H9 (cell line): ENCODE measurements at regions not wholly inside any gene's neighbourhood (a gene's known extent, or its start where the extent isn't known, plus 50 kb on each side); places are given as distances from the start of the nearest gene placed in this dataset.

Experiments
- DNase-seq: peaks from one replicate; pipeline ENCODE4 v3.0.0-alpha.2; 2017
- H2AFZ ChIP-seq: one replicate; pipeline ENCODE4 v1.6.1; 2013; ENCODE audit warnings: mild to moderate bottlenecking, low read length, control low read depth, moderate library complexity
- H2AK5ac ChIP-seq: 2 replicates; pipeline ENCODE4 v1.6.1; 2013; ENCODE audit warnings: low read length, control low read depth, mixed read lengths; ENCODE audit not compliant: insufficient read length
- H2BK120ac ChIP-seq: one replicate; pipeline ENCODE4 v1.6.1; 2013; ENCODE audit warnings: low read depth, mild to moderate bottlenecking, low read length, control low read depth, inconsistent platforms; ENCODE audit not compliant: poor library complexity, severe bottlenecking
- H2BK12ac ChIP-seq: 2 replicates; pipeline ENCODE4 v1.6.1; 2013; ENCODE audit warnings: low read length, control low read depth, mixed read lengths, low read depth; ENCODE audit not compliant: insufficient read length
- H2BK15ac ChIP-seq: 2 replicates; pipeline ENCODE4 v1.6.1; 2013; ENCODE audit warnings: low read depth, low read length, control low read depth
- H2BK20ac ChIP-seq: one replicate; pipeline ENCODE4 v1.6.1; 2013; ENCODE audit warnings: low read depth, mild to moderate bottlenecking, low read length, control low read depth, inconsistent platforms; ENCODE audit not compliant: poor library complexity, severe bottlenecking
- H2BK5ac ChIP-seq: 2 replicates; pipeline ENCODE4 v1.6.1; 2013; ENCODE audit warnings: low read length, control low read depth, mixed read lengths; ENCODE audit not compliant: insufficient read length
- H3K14ac ChIP-seq: 2 replicates; pipeline ENCODE4 v1.6.1; 2013; ENCODE audit warnings: low read length, control low read depth; ENCODE audit not compliant: insufficient read depth
- H3K18ac ChIP-seq: 2 replicates; pipeline ENCODE4 v1.6.1; 2013; ENCODE audit warnings: low read depth, mild to moderate bottlenecking, mixed read lengths, low read length, control low read depth; ENCODE audit not compliant: insufficient read length
- H3K23ac ChIP-seq: 2 replicates; pipeline ENCODE4 v1.6.1; 2013; ENCODE audit warnings: low read length, control low read depth, mixed read lengths, low read depth; ENCODE audit not compliant: insufficient read length
- H3K23me2 ChIP-seq: 2 replicates; pipeline ENCODE4 v1.6.1; 2013; ENCODE audit warnings: low read depth, mild to moderate bottlenecking, mixed read lengths, low read length, control low read depth; ENCODE audit not compliant: insufficient read length, poor library complexity, severe bottlenecking
- H3K27ac ChIP-seq: 2 replicates; pipeline ENCODE4 v1.5.1; 2013; ENCODE audit warnings: low read length, control low read depth, mixed read lengths, low read depth; ENCODE audit not compliant: insufficient read length
- H3K27me3 ChIP-seq: 2 replicates; pipeline ENCODE4 v1.6.1; 2013; ENCODE audit warnings: low read length, control low read depth, inconsistent platforms; ENCODE audit not compliant: insufficient read depth
- H3K4ac ChIP-seq: 2 replicates; pipeline ENCODE4 v1.6.1; 2013; ENCODE audit warnings: low read depth, mild to moderate bottlenecking, control low read depth, inconsistent platforms, low read length, moderate library complexity
- H3K4me1 ChIP-seq: 2 replicates; pipeline ENCODE4 v1.6.1; 2013; ENCODE audit warnings: low read length, control low read depth, inconsistent platforms; ENCODE audit not compliant: insufficient read depth
- H3K4me2 ChIP-seq: 2 replicates; pipeline ENCODE4 v1.6.1; 2013; ENCODE audit warnings: low read length, control low read depth, mixed read lengths; ENCODE audit not compliant: insufficient read length, insufficient read depth
- H3K56ac ChIP-seq: 2 replicates; pipeline ENCODE4 v1.6.1; 2013; ENCODE audit warnings: low read depth, mild to moderate bottlenecking, mixed read lengths, low read length, control low read depth; ENCODE audit not compliant: insufficient read length
- H3K79me1 ChIP-seq: 2 replicates; pipeline ENCODE4 v1.6.1; 2013; ENCODE audit warnings: low read depth, mild to moderate bottlenecking, moderate library complexity, low read length, control low read depth, inconsistent platforms; ENCODE audit not compliant: insufficient read depth, poor library complexity, severe bottlenecking
- H3K79me2 ChIP-seq: 2 replicates; pipeline ENCODE4 v1.6.1; 2013; ENCODE audit warnings: low read length, control low read depth, inconsistent platforms; ENCODE audit not compliant: insufficient read depth
- H3K9ac ChIP-seq: 2 replicates; pipeline ENCODE4 v1.6.1; 2013; ENCODE audit warnings: low read length, control low read depth, mixed read lengths; ENCODE audit not compliant: insufficient read length; ENCODE audit errors: extremely low read depth
- H3K9me3 ChIP-seq: one replicate; pipeline ENCODE4 v1.6.1; 2013; ENCODE audit warnings: low read depth, low read length, inconsistent platforms; ENCODE audit not compliant: control insufficient read depth
- H3T11ph ChIP-seq: one replicate; pipeline ENCODE4 v1.6.1; 2013; ENCODE audit warnings: mild to moderate bottlenecking, low read length, control low read depth, inconsistent platforms
- H4K20me1 ChIP-seq: one replicate; pipeline ENCODE4 v1.6.1; 2013; ENCODE audit not compliant: control insufficient read depth, insufficient read length, insufficient read depth
- H4K5ac ChIP-seq: 2 replicates; pipeline ENCODE4 v1.6.1; 2013; ENCODE audit warnings: low read depth, mild to moderate bottlenecking, mixed read lengths, low read length, control low read depth; ENCODE audit not compliant: insufficient read length
- H4K8ac ChIP-seq: replicated peaks from 2 replicates; pipeline ENCODE4 v1.6.1; 2013; ENCODE audit warnings: low read length, control low read depth, mixed read lengths, low read depth; ENCODE audit not compliant: insufficient read length
- H4K91ac ChIP-seq: 2 replicates; pipeline ENCODE4 v1.6.1; 2013; ENCODE audit warnings: low read depth, mild to moderate bottlenecking, moderate library complexity, mixed read lengths, low read length, control low read depth; ENCODE audit not compliant: insufficient read length
- H3K27ac Mint-ChIP-seq, 3 experiments: 2 replicates in 2 of 3; 3 replicates in 1 of 3; pipeline ENCODE4 v1.8.0; 2020 to 2021; ENCODE audit warnings: mixed read lengths in 3 of 3, mild to moderate bottlenecking in 1 of 3, moderate library complexity in 1 of 3
- H3K27me3 Mint-ChIP-seq: 2 replicates; pipeline ENCODE4 v1.8.0; 2021; ENCODE audit warnings: low read depth, mild to moderate bottlenecking, moderate library complexity, mixed read lengths
- H3K36me3 Mint-ChIP-seq, 3 experiments: 2 replicates in 2 of 3; 3 replicates in 1 of 3; pipeline ENCODE4 v1.8.0; 2020 to 2021; ENCODE audit warnings: low read depth in 3 of 3, mixed read lengths in 3 of 3; ENCODE audit not compliant: insufficient read depth in 1 of 3
- H3K4me1 Mint-ChIP-seq, 2 experiments: 2 replicates each; pipeline ENCODE4 v1.8.0; 2020; ENCODE audit warnings: mixed read lengths in 2 of 2
- H3K4me3 Mint-ChIP-seq, 2 experiments: 2 replicates in 1 of 2; 3 replicates in 1 of 2; pipeline ENCODE4 v1.8.0; 2020 to 2021; ENCODE audit warnings: mild to moderate bottlenecking in 2 of 2, mixed read lengths in 2 of 2, moderate library complexity in 1 of 2
- H3K9me3 Mint-ChIP-seq, 2 experiments: 2 replicates in 1 of 2; 3 replicates in 1 of 2; pipeline ENCODE4 v1.8.0; 2020; ENCODE audit warnings: mild to moderate bottlenecking in 2 of 2, mixed read lengths in 2 of 2, moderate library complexity in 1 of 2
- WGBS: extraction: QIAGEN DNeasy Blood & Tissue Kit; methylation state at CpG from one replicate; pipeline ENCODE4 v1.1.7; 2013; ENCODE audit warnings: missing lambda C conversion rate, low lambda C conversion rate, mixed read lengths; ENCODE audit not compliant: insufficient read length; ENCODE audit errors: extremely low coverage; 5-methylcytosine and 5-hydroxymethylcytosine counted together
- TF ChIP-seq, protein P1 (sequence below): fragments of 200-600 bp; sonication (generic); conservative IDR thresholded peaks from 3 replicates; pipeline ENCODE4 v1.8.0; 2021; ENCODE audit warnings: antibody characterized with exemption, mild to moderate bottlenecking

DNA sequence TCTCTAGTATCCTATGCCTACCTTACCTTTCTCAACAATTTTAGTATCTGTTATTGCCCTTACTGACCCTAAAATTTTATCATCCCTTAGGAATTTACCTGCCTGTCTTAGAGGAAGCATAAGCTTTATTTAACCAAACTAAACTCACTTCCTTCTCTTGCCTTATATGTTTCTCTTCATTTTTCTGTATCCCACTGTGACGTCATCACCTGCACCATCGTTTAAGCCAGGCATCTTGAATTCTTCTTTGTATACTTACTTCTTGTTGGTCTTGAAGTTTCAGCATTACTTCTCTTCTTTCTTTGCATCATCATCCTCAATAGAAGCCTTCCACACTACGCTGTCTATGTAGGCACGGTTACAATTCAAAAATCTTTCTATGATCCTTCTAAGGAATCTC is 231.0 kb upstream of the SMIM30 start:
- H3K9me3 ChIP-seq = no peaks in the 10 kb centered on the region
- no peak overlapping the region for H3K4ac ChIP-seq
- no peaks in the 10 kb centered on the region for H3K23me2 ChIP-seq
- H2BK12ac ChIP-seq = no peak overlapping the region
- no peak for DNase-seq
- H3K27me3 ChIP-seq = no peaks in the 10 kb centered on the region
- H2BK120ac ChIP-seq = no peak overlapping the region
- H2BK5ac ChIP-seq = no peak overlapping the region
- H4K5ac ChIP-seq = no peak overlapping the region
- H3K14ac ChIP-seq = no peak overlapping the region
- WGBS = no CpG with 5 or more reads among the region's 4 CpGs
- H3K4me1 ChIP-seq = no peaks in the 10 kb centered on the region
- no peak overlapping the region for H3K27ac ChIP-seq
- H3K4me1 Mint-ChIP-seq = no peaks in the 10 kb centered on the region
- H3K36me3 Mint-ChIP-seq = no peaks in the 10 kb centered on the region
- H3K27ac Mint-ChIP-seq = no peak overlapping the region
- no peak overlapping the region for H2AK5ac ChIP-seq
- no peak overlapping the region for H4K8ac ChIP-seq
- no peaks in the 10 kb centered on the region for H3K79me2 ChIP-seq
- no peak overlapping the region for H2BK20ac ChIP-seq
- H4K91ac ChIP-seq = no peak overlapping the region
- H3K23ac ChIP-seq = no peak overlapping the region
- no peaks in the 10 kb centered on the region for H4K20me1 ChIP-seq
- no peaks in the 10 kb centered on the region for H3K79me1 ChIP-seq
- no peak overlapping the region for H3K56ac ChIP-seq
- no peaks in the 10 kb centered on the region for H3K9me3 Mint-ChIP-seq
- H3K4me2 ChIP-seq = no peak overlapping the region
- H3K27me3 Mint-ChIP-seq = peaks cover 34% of the 10 kb centered on the region
- H3T11ph ChIP-seq = no peak overlapping the region
- no peak overlapping the region for H3K9ac ChIP-seq
- no peak overlapping the region for H3K18ac ChIP-seq
- no peak overlapping the region for H2AFZ ChIP-seq
- no peak overlapping the region for H3K4me3 Mint-ChIP-seq
- no peak overlapping the region for H2BK15ac ChIP-seq
- TF ChIP-seq, protein P1, sequence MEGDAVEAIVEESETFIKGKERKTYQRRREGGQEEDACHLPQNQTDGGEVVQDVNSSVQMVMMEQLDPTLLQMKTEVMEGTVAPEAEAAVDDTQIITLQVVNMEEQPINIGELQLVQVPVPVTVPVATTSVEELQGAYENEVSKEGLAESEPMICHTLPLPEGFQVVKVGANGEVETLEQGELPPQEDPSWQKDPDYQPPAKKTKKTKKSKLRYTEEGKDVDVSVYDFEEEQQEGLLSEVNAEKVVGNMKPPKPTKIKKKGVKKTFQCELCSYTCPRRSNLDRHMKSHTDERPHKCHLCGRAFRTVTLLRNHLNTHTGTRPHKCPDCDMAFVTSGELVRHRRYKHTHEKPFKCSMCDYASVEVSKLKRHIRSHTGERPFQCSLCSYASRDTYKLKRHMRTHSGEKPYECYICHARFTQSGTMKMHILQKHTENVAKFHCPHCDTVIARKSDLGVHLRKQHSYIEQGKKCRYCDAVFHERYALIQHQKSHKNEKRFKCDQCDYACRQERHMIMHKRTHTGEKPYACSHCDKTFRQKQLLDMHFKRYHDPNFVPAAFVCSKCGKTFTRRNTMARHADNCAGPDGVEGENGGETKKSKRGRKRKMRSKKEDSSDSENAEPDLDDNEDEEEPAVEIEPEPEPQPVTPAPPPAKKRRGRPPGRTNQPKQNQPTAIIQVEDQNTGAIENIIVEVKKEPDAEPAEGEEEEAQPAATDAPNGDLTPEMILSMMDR = no peak
